ENCODE measurements at regions not wholly inside any gene's neighbourhood (a gene's known extent, or its start where the extent isn't known, plus 50 kb on each side); places are given as distances from the start of the nearest gene placed in this dataset.

DNA sequence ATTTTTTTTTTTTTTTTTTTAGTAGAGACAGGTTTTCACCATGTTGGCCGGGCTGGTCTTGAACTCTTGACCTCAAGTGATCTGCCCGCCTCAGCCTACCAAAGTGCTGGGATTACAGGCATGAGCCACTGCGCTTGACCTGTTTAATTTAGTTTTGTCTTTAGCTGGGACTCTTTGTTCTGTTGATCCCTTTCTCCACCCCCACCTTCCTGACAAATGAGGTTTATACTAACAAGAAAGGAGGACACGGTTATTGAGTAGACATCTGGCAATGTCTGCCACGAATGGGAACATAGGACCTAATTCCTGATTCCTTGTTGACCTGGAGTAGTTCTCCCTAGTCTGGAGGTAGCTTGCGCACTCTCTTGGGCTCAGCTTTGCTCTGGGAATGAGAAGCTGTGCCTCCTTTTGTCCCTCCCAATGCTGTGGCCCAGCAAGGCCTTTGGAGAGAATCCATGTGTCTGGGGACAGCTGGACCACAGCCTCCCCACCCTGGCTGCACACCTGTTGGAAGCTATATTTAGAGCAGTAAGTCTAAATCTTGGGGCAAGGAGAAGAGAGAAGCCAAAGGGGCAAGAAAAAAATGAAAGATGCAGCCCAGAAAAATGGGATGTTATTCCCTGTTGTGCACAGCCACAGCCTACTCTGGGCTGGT, 53.2 kb upstream of the ADPGK start:
- H3K36me3 Mint-ChIP-seq (ENCODE audit: low read depth) = no peaks in the 10 kb centered on the region
- H3K9me3 Mint-ChIP-seq = no peaks in the 10 kb centered on the region
- CTCF ChIA-PET = no interaction called here
- peaks cover 19% of the 10 kb centered on the region for H3K27me3 Mint-ChIP-seq
- H3K27ac Mint-ChIP-seq = no peak overlapping the region
- H3K4me1 Mint-ChIP-seq = no peaks in the 10 kb centered on the region
- H3K4me3 Mint-ChIP-seq = no peak overlapping the region
- ATAC-seq (ENCODE audit: low read depth) (no peak), DNase-seq (no peak)
- POLR2A ChIA-PET = no interaction called here
- TF ChIP-seq, protein P1, sequence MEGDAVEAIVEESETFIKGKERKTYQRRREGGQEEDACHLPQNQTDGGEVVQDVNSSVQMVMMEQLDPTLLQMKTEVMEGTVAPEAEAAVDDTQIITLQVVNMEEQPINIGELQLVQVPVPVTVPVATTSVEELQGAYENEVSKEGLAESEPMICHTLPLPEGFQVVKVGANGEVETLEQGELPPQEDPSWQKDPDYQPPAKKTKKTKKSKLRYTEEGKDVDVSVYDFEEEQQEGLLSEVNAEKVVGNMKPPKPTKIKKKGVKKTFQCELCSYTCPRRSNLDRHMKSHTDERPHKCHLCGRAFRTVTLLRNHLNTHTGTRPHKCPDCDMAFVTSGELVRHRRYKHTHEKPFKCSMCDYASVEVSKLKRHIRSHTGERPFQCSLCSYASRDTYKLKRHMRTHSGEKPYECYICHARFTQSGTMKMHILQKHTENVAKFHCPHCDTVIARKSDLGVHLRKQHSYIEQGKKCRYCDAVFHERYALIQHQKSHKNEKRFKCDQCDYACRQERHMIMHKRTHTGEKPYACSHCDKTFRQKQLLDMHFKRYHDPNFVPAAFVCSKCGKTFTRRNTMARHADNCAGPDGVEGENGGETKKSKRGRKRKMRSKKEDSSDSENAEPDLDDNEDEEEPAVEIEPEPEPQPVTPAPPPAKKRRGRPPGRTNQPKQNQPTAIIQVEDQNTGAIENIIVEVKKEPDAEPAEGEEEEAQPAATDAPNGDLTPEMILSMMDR (IDR thresholded peaks at IDR 0.05) = no peak
- intact Hi-C loops (cut with micrococcal nuclease) = no loop called here

DNA sequence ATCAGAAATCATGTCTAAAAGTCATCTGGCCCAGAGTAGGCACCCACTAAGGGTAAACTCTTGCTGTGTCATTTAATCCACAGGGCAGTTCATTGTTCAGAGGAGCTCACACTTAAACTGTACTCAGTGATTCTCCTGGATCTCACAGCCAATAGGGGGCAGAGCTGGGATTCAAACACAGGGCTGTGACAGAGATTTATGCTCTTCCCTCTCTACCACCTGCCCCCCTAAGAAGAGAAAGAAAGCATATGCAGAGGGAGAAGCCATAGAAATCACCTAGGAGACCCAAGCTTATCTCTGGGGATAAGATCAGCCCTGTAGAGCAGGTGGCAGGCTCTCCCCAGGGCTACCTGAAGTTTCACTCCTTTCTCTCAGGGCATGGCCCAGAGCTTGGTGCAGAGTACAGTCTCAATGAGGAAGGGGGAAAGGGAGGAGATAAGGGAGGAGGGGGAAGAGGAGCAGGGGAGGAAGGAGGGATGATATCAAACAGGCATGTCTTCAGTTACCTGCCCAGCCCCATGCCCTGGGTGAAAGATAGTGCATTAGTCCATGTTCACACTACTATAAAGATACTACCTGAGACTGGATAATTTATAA, 51.8 kb upstream of the ADPGK start:
- ATAC-seq (ENCODE audit: low read depth) (no peak), DNase-seq (no peak)
- TF ChIP-seq, protein P1 (IDR thresholded peaks at IDR 0.05) = no peak
- Mint-ChIP-seq H3K27ac (no peak overlapping the region), H3K36me3 (ENCODE audit: low read depth) (no peaks in the 10 kb centered on the region), H3K4me1 (no peaks in the 10 kb centered on the region), H3K4me3 (no peak overlapping the region), H3K27me3 (peaks cover 22% of the 10 kb centered on the region), H3K9me3 (no peaks in the 10 kb centered on the region)
- CTCF ChIA-PET = no interaction called here
- POLR2A ChIA-PET = no interaction called here
- intact Hi-C loops (cut with micrococcal nuclease) = no loop called here

DNA sequence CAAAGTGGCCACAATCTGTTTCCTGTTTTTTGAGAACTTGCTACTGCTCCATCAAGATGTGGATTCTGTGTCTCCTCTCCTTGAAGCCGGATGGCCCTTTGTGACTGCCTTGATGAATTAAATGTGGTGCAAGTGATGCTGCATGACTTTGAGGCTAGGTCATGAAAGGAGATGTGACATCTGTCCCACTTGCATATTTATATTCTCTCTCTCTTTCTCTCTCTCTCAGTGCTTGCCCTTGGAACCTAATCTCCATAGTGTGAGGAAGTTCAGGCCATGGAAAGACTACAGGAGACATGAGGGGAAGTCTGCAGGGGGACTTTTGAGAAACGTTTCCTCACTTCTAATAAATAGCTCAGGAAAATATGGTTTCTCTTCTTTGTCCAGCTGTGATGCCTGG, 50.0 kb upstream of the ADPGK start:
- ChIA-PET CTCF (no interaction called here), POLR2A (no interaction called here)
- Mint-ChIP-seq H3K27ac (no peak overlapping the region), H3K4me3 (no peak overlapping the region), H3K9me3 (no peaks in the 10 kb centered on the region), H3K36me3 (ENCODE audit: low read depth) (no peaks in the 10 kb centered on the region), H3K27me3 (peaks cover 13% of the 10 kb centered on the region), H3K4me1 (no peaks in the 10 kb centered on the region)
- ATAC-seq (ENCODE audit: low read depth) (no peak), DNase-seq (no peak)
- TF ChIP-seq, protein P1 (IDR thresholded peaks at IDR 0.05) = no peak
- intact Hi-C loops (cut with micrococcal nuclease) = no loop called here
